Testis (tissue), 2 donors: ENCODE measurements at regions not wholly inside any gene's neighbourhood (a gene's known extent, or its start where the extent isn't known, plus 50 kb on each side); places are given as distances from the start of the nearest gene placed in this dataset.
A peak's percentile ranks its signal among the peaks of the same experiment; 100 is the strongest.

Experiments
- DNase-seq: peaks from one replicate; pipeline ENCODE4 v3.0.0-alpha.2; 2019
- H3K27ac ChIP-seq, 2 donors: fragments of 200-600 bp; sonication (generic); one replicate each; pipeline ENCODE4 v1.5.1; 2019
- H3K27me3 ChIP-seq: fragments of 200-600 bp; sonication (generic); one replicate; pipeline ENCODE4 v1.5.1; 2019
- H3K36me3 ChIP-seq: fragments of 200-600 bp; sonication (generic); one replicate; pipeline ENCODE4 v1.5.1; 2017; ENCODE audit warnings: low read depth; ENCODE audit errors: missing control alignments
- H3K4me1 ChIP-seq: fragments of 200-600 bp; sonication (generic); one replicate; pipeline ENCODE4 v1.5.1; 2019
- H3K4me3 ChIP-seq, 2 donors: fragments of 200-600 bp; sonication (generic); one replicate each; pipeline ENCODE4 v1.5.1; 2017 to 2019
- H3K9me3 ChIP-seq: fragments of 200-600 bp; sonication (generic); one replicate; pipeline ENCODE4 v1.5.1; 2017
- CTCF ChIP-seq, 3 experiments: fragments of 450-650 bp in 2 of 3; fragments of 200-600 bp in 1 of 3; sonication (generic) in 1 of 3; IDR thresholded peaks; one replicate each; pipeline ENCODE4 v1.5.1; 2016 to 2019; ENCODE audit warnings: antibody characterized with exemption in 3 of 3, mild to moderate bottlenecking in 2 of 3, moderate library complexity in 1 of 3
- POLR2A ChIP-seq: fragments of 450-650 bp; IDR thresholded peaks from one replicate; pipeline ENCODE4 v1.6.1; 2017; ENCODE audit warnings: antibody characterized with exemption, mild to moderate bottlenecking, moderate library complexity
- WGBS, 2 donors: methylation state at CpG; one replicate each; pipeline ENCODE4 v1.1.5; 2018; 5-methylcytosine and 5-hydroxymethylcytosine counted together
- intact Hi-C: fragments of 100-400 bp; cut with DNase I; formaldehyde crosslinking; loops from one replicate; pipeline ENCODE4 v1.15.1; 2023; ENCODE audit warnings: low total_unique reads

GRCh38 chr20:22904386-22904785 is 130.7 kb upstream of the SSTR4 start:
- H3K9me3 ChIP-seq: no peaks in the 10 kb centered on the region
- DNase-seq: no peak
- no peaks in the 10 kb centered on the region for H3K36me3 ChIP-seq
- H3K27ac ChIP-seq: no peak overlapping the region
- no peak for TF ChIP-seq CTCF (IDR thresholded peaks at IDR 0.05)
- no peak for TF ChIP-seq POLR2A
- peaks cover 3% of the 10 kb centered on the region for H3K4me1 ChIP-seq
- WGBS, 2 donors: 68 to 81% methylated on average over 2 of the region's 2 CpGs
- no peaks in the 10 kb centered on the region for H3K27me3 ChIP-seq
- intact Hi-C loops: no loop called here
- H3K4me3 ChIP-seq: no peak overlapping the region

GRCh38 chr20:22904905-22905304 is 130.2 kb upstream of the SSTR4 start:
- no peak for TF ChIP-seq CTCF (IDR thresholded peaks at IDR 0.05)
- TF ChIP-seq POLR2A: no peak
- DNase-seq: no peak
- H3K4me1 ChIP-seq: peaks cover 3% of the 10 kb centered on the region
- H3K27ac ChIP-seq: no peak overlapping the region
- 70% methylated on average over 2 of the region's 2 CpGs; no CpG with 5 or more reads in 1 of the 2 donors for WGBS, 2 donors
- no peaks in the 10 kb centered on the region for H3K36me3 ChIP-seq
- no peaks in the 10 kb centered on the region for H3K27me3 ChIP-seq
- no peaks in the 10 kb centered on the region for H3K9me3 ChIP-seq
- H3K4me3 ChIP-seq: no peak overlapping the region
- intact Hi-C loops: no loop called here

- Histone ChIP-seq H3K27ac (no peak overlapping the region), H3K36me3 (no peaks in the 10 kb centered on the region), H3K4me3 (no peak overlapping the region), H3K4me1 (peaks cover 3% of the 10 kb centered on the region), H3K27me3 (no peaks in the 10 kb centered on the region), H3K9me3 (no peaks in the 10 kb centered on the region)
- DNase-seq: peak; percentile 58
- TF ChIP-seq POLR2A: no peak
- TF ChIP-seq CTCF (IDR thresholded peaks at IDR 0.05): no peak
- whole genome bisulfite sequencing, 2 donors: 32 to 48% methylated on average over 10 of the region's 10 CpGs
- intact Hi-C loops: no loop called here
These were observed 129.5 kb upstream of the SSTR4 start for GRCh38 chr20:22905658-22906057.

GRCh38 chr20:22908437-22908836 is 126.7 kb upstream of the SSTR4 start:
- intact Hi-C loops: no loop called here
- H3K4me1 ChIP-seq: peaks cover 3% of the 10 kb centered on the region
- TF ChIP-seq POLR2A: no peak
- TF ChIP-seq CTCF (IDR thresholded peaks at IDR 0.05): no peak
- H3K27me3 ChIP-seq: no peaks in the 10 kb centered on the region
- H3K27ac ChIP-seq: no peak overlapping the region
- H3K4me3 ChIP-seq: no peak overlapping the region
- H3K36me3 ChIP-seq: no peaks in the 10 kb centered on the region
- WGBS, 2 donors: 86 to 91% methylated on average over 3 of the region's 3 CpGs
- no peaks in the 10 kb centered on the region for H3K9me3 ChIP-seq
- no peak for DNase-seq

GRCh38 chr20:22908944-22909343 is 126.2 kb upstream of the SSTR4 start:
- Histone ChIP-seq H3K4me3 (no peak overlapping the region), H3K27ac (no peak overlapping the region), H3K9me3 (no peaks in the 10 kb centered on the region), H3K27me3 (no peaks in the 10 kb centered on the region), H3K36me3 (no peaks in the 10 kb centered on the region), H3K4me1 (peaks cover 3% of the 10 kb centered on the region)
- TF ChIP-seq POLR2A: no peak
- no peak for TF ChIP-seq CTCF (IDR thresholded peaks at IDR 0.05)
- intact Hi-C loops: no loop called here
- no peak for DNase-seq
- WGBS, 2 donors: 92 to 96% methylated on average over 3 of the region's 3 CpGs
